KOPT-K1 (cell line): ENCODE measurements at regions not wholly inside any gene's neighbourhood (a gene's known extent, or its start where the extent isn't known, plus 50 kb on each side); places are given as distances from the start of the nearest gene placed in this dataset.

Source experiments
- H3K27ac ChIP-seq: fragments of 200-600 bp; sonication (generic); 2 replicates; pipeline ENCODE4 v1.5.1; 2016; ENCODE audit warnings: antibody characterized with exemption, mild to moderate bottlenecking, low read depth, low read length; ENCODE audit not compliant: poor library complexity, severe bottlenecking
- H3K36me3 ChIP-seq: fragments of 200-600 bp; sonication (generic); 2 replicates; pipeline ENCODE4 v1.5.1; 2017; ENCODE audit warnings: antibody characterized with exemption, mild to moderate bottlenecking, low read length, moderate library complexity; ENCODE audit not compliant: insufficient read depth
- H3K9me3 ChIP-seq: fragments of 200-600 bp; sonication (generic); 2 replicates; pipeline ENCODE4 v1.5.1; 2017; ENCODE audit warnings: antibody characterized with exemption, low read length, mild to moderate bottlenecking; ENCODE audit not compliant: insufficient read depth, poor library complexity, severe bottlenecking

GRCh38 chr21:35792569-35793305 lies 267.6 kb downstream of the SETD4 start:
- H3K36me3 ChIP-seq, result no peaks in the 10 kb centered on the region
- H3K27ac ChIP-seq, result no peak overlapping the region
- H3K9me3 ChIP-seq, result peaks cover 11% of the 10 kb centered on the region

- no peak overlapping the region for H3K27ac ChIP-seq
- peaks cover 11% of the 10 kb centered on the region for H3K9me3 ChIP-seq
- no peaks in the 10 kb centered on the region for H3K36me3 ChIP-seq
These were observed 268.6 kb downstream of the SETD4 start for GRCh38 chr21:35791541-35792325.

- Histone ChIP-seq H3K36me3 (no peaks in the 10 kb centered on the region), H3K9me3 (no peaks in the 10 kb centered on the region), H3K27ac (no peak overlapping the region)
These were observed 276.6 kb downstream of the SETD4 start for GRCh38 chr21:35783721-35784120.

- no peaks in the 10 kb centered on the region for H3K36me3 ChIP-seq
- H3K9me3 ChIP-seq, result no peaks in the 10 kb centered on the region
- H3K27ac ChIP-seq, result no peak overlapping the region
These were observed 277.7 kb downstream of the SETD4 start for GRCh38 chr21:35782667-35783066.

GRCh38 chr21:35780983-35781382 lies 279.3 kb downstream of the SETD4 start:
- Histone ChIP-seq H3K9me3 (no peaks in the 10 kb centered on the region), H3K36me3 (no peaks in the 10 kb centered on the region), H3K27ac (no peak overlapping the region)

- no peak overlapping the region for H3K27ac ChIP-seq
These were observed 280.4 kb downstream of the SETD4 start for GRCh38 chr21:35779690-35780570.

GRCh38 chr21:35779167-35779566 lies 281.2 kb downstream of the SETD4 start:
- Histone ChIP-seq H3K9me3 (no peaks in the 10 kb centered on the region), H3K36me3 (no peaks in the 10 kb centered on the region), H3K27ac (no peak overlapping the region)

More at GRCh38 chr21:35779690-35780570, 280.4 kb downstream of the SETD4 start:
- no peaks in the 10 kb centered on the region for H3K9me3 ChIP-seq
- H3K36me3 ChIP-seq, result no peaks in the 10 kb centered on the region

- H3K27ac ChIP-seq, result no peak overlapping the region
- H3K36me3 ChIP-seq, result no peaks in the 10 kb centered on the region
- H3K9me3 ChIP-seq, result no peaks in the 10 kb centered on the region
These were observed 283.2 kb downstream of the SETD4 start for GRCh38 chr21:35777081-35777480.

GRCh38 chr21:35775778-35776544 lies 284.4 kb downstream of the SETD4 start:
- Histone ChIP-seq H3K27ac (no peak overlapping the region), H3K9me3 (no peaks in the 10 kb centered on the region), H3K36me3 (no peaks in the 10 kb centered on the region)

GRCh38 chr21:35770101-35770945 lies 290.0 kb downstream of the SETD4 start:
- H3K9me3 ChIP-seq, result no peaks in the 10 kb centered on the region
- H3K27ac ChIP-seq, result no peak overlapping the region
- H3K36me3 ChIP-seq, result no peaks in the 10 kb centered on the region

- Histone ChIP-seq H3K36me3 (no peaks in the 10 kb centered on the region), H3K9me3 (no peaks in the 10 kb centered on the region), H3K27ac (no peak overlapping the region)
These were observed 292.1 kb downstream of the SETD4 start for GRCh38 chr21:35768187-35768586.

GRCh38 chr21:35764586-35764985 lies 295.7 kb downstream of the SETD4 start:
- Histone ChIP-seq H3K9me3 (no peaks in the 10 kb centered on the region), H3K36me3 (no peaks in the 10 kb centered on the region), H3K27ac (no peak overlapping the region)

GRCh38 chr21:35764077-35764476 lies 296.2 kb downstream of the SETD4 start:
- Histone ChIP-seq H3K9me3 (no peaks in the 10 kb centered on the region), H3K27ac (no peak overlapping the region), H3K36me3 (no peaks in the 10 kb centered on the region)

GRCh38 chr21:35754583-35754982 lies 305.7 kb downstream of the SETD4 start:
- Histone ChIP-seq H3K36me3 (no peaks in the 10 kb centered on the region), H3K9me3 (peaks cover 5% of the 10 kb centered on the region), H3K27ac (no peak overlapping the region)
